ENCODE measurements at regions not wholly inside any gene's neighbourhood (a gene's known extent, or its start where the extent isn't known, plus 50 kb on each side); places are given as distances from the start of the nearest gene placed in this dataset.

DNA sequence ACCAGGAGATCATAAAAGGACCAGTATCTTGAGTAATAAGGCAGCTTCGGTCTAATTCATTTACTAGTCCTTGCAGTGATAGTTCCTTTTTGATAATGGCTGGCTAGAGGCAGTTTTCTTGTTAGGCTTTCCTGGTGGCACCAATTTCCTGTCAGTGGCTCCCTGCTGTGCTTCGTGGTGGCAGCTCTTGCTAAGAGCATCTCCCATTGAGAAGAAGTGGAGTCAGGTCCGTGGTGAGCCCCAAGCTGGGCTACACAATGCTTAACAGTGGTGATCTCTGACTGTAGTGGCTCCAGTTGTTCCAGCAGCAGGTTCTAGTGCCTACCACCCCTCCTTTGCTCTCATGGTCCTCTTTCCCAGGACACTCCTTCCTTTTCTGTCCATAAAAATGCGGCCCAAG is 111.2 kb downstream of the RAP2B start:
- TF ChIP-seq CTCF (IDR thresholded peaks at IDR 0.05; ENCODE audit: low read depth, low read length, poor library complexity, severe bottlenecking) (no peak), EZH2phosphoT487 (IDR thresholded peaks at IDR 0.05; ENCODE audit: borderline replicate concordance, low read length) (no peak)
